Keratinocyte (primary cell): ENCODE measurements at regions not wholly inside any gene's neighbourhood (a gene's known extent, or its start where the extent isn't known, plus 50 kb on each side); places are given as distances from the start of the nearest gene placed in this dataset.

ENCODE experiments used
- DNase-seq: peaks from one replicate; pipeline ENCODE4 v3.0.0-alpha.2; 2011; ENCODE audit warnings: low read depth, missing footprints, low spot score
- FAIRE-seq: peaks from 2 replicates; lab custom pipeline; 2011; peaks lifted over from hg19 to GRCh38; lab: Jason Lieb, UNC
- H2AFZ ChIP-seq: 2 replicates; pipeline ENCODE4 v1.6.0; 2012; ENCODE audit warnings: low read length, control low read depth, inconsistent platforms; ENCODE audit not compliant: control insufficient read depth
- H3K27ac ChIP-seq: 2 replicates; pipeline ENCODE4 v1.5.1; 2011; ENCODE audit warnings: low read length; ENCODE audit not compliant: control insufficient read depth, insufficient read depth
- H3K27me3 ChIP-seq: 3 replicates; pipeline ENCODE4 v1.6.0; 2011; ENCODE audit warnings: low read length; ENCODE audit not compliant: control insufficient read depth, insufficient read depth; ENCODE audit errors: extremely low read depth
- H3K36me3 ChIP-seq, 2 experiments: 2 replicates in 1 of 2; 3 replicates in 1 of 2; pipeline ENCODE4 v1.5.1; 2011; ENCODE audit warnings: low read length in 2 of 2, mild to moderate bottlenecking in 1 of 2; ENCODE audit not compliant: control insufficient read depth in 2 of 2, insufficient read depth in 2 of 2; ENCODE audit errors: extremely low read depth in 1 of 2
- H3K4me1 ChIP-seq: 3 replicates; pipeline ENCODE4 v1.5.1; 2011; ENCODE audit warnings: low read length; ENCODE audit not compliant: control insufficient read depth, insufficient read depth; ENCODE audit errors: extremely low read depth
- H3K4me2 ChIP-seq: 3 replicates; pipeline ENCODE4 v1.6.0; 2011; ENCODE audit warnings: low read depth, low read length; ENCODE audit not compliant: control insufficient read depth, insufficient read depth; ENCODE audit errors: extremely low read depth
- H3K4me3 ChIP-seq, 3 experiments: fragments of 200-600 bp in 1 of 3; sonication (generic) in 1 of 3; 2 replicates in 2 of 3; 3 replicates in 1 of 3; pipeline ENCODE4 v1.5.1; 2011 to 2016; ENCODE audit warnings: low read length in 3 of 3, mild to moderate bottlenecking in 3 of 3, control low read depth in 2 of 3, inconsistent platforms in 1 of 3, low read depth in 1 of 3, mixed read lengths in 1 of 3, mixed run types in 1 of 3, moderate library complexity in 1 of 3; ENCODE audit not compliant: control insufficient read depth in 2 of 3, insufficient read depth in 2 of 3; ENCODE audit errors: extremely low read depth in 1 of 3
- H3K79me2 ChIP-seq: 2 replicates; pipeline ENCODE4 v1.6.0; 2012; ENCODE audit warnings: low read length; ENCODE audit not compliant: control insufficient read depth, insufficient read depth
- H3K9ac ChIP-seq: 3 replicates; pipeline ENCODE4 v1.6.0; 2011; ENCODE audit warnings: low read length; ENCODE audit not compliant: control insufficient read depth, insufficient read depth; ENCODE audit errors: extremely low read depth
- H3K9me1 ChIP-seq: 3 replicates; pipeline ENCODE4 v1.6.0; 2011; ENCODE audit warnings: low read length; ENCODE audit not compliant: control insufficient read depth, insufficient read depth; ENCODE audit errors: extremely low read depth
- H3K9me3 ChIP-seq: 2 replicates; pipeline ENCODE4 v1.5.1; 2012; ENCODE audit warnings: low read depth, low read length; ENCODE audit not compliant: control insufficient read depth
- H4K20me1 ChIP-seq: 3 replicates; pipeline ENCODE4 v1.6.0; 2011; ENCODE audit warnings: low read length; ENCODE audit not compliant: control insufficient read depth, insufficient read depth; ENCODE audit errors: extremely low read depth
- CTCF ChIP-seq, 3 experiments: IDR thresholded peaks in 1 of 3; conservative IDR thresholded peaks in 1 of 3; optimal IDR thresholded peaks in 1 of 3; 2 replicates in 2 of 3; 3 replicates in 1 of 3; pipeline versions ENCODE3 to v1.5.1; 2011; ENCODE audit warnings: low read length in 3 of 3, mild to moderate bottlenecking in 3 of 3, moderate library complexity in 2 of 3, control low read depth in 1 of 3, inconsistent platforms in 1 of 3; ENCODE audit not compliant: insufficient read depth in 2 of 3; ENCODE audit errors: extremely low read depth in 1 of 3
- EZH2 ChIP-seq: IDR thresholded peaks from one replicate; pipeline ENCODE4 v1.6.1; 2012; ENCODE audit warnings: inconsistent platforms, mild to moderate bottlenecking, low read length, moderate library complexity
- dilution Hi-C: fragments of 300-500 bp; cut with MboI; formaldehyde crosslinking; loops from one replicate; pipeline ENCODE4 v1.7.0; 2020; ENCODE audit warnings: low sequenced_read_pairs; ENCODE audit not compliant: extremely low pct_ligation_motif_present

- DNase-seq (no peak), FAIRE-seq (peak; percentile 78)
- H3K4me1 ChIP-seq, result peaks cover 12% of the 10 kb centered on the region
- TF ChIP-seq EZH2, result no peak
- no peaks in the 10 kb centered on the region for H3K9me3 ChIP-seq
- no peaks in the 10 kb centered on the region for H3K9me1 ChIP-seq
- H3K4me3 ChIP-seq, result peak overlapping the region in 1 of 3 experiments; percentile 15
- H2AFZ ChIP-seq, result peak overlapping the region; percentile 78
- dilution Hi-C loops, result no loop called here
- H3K36me3 ChIP-seq, result no peaks in the 10 kb centered on the region
- no peaks in the 10 kb centered on the region for H4K20me1 ChIP-seq
- H3K4me2 ChIP-seq, result peak overlapping the region; percentile 68
- peaks cover 3% of the 10 kb centered on the region for H3K27me3 ChIP-seq
- peak overlapping the region; percentile 37 for H3K27ac ChIP-seq
- H3K9ac ChIP-seq, result peak overlapping the region; percentile 26
- no peaks in the 10 kb centered on the region for H3K79me2 ChIP-seq
These were observed 137.6 kb upstream of the ESX1 start for GRCh38 chrX:104392350-104392749.

- peak; percentile 34 for FAIRE-seq
- Histone ChIP-seq H3K4me3 (peak overlapping the region in 1 of 3 experiments; percentile 15), H3K9ac (peak overlapping the region; percentile 26), H3K9me3 (no peaks in the 10 kb centered on the region), H3K79me2 (no peaks in the 10 kb centered on the region), H3K27me3 (peaks cover 3% of the 10 kb centered on the region), H3K36me3 (no peaks in the 10 kb centered on the region), H3K4me1 (peaks cover 12% of the 10 kb centered on the region), H3K4me2 (peak overlapping the region; percentile 68), H4K20me1 (no peaks in the 10 kb centered on the region), H3K27ac (peak overlapping the region; percentile 37), H3K9me1 (no peaks in the 10 kb centered on the region), H2AFZ (peak overlapping the region; percentile 37)
- dilution Hi-C loops, result no loop called here
- DNase-seq, result no peak
- TF ChIP-seq CTCF (optimal IDR thresholded peaks at IDR 0.05 in 1 of 3, IDR thresholded peaks at IDR 0.05 in 1 of 3, conservative IDR thresholded peaks at IDR 0.05 in 1 of 3; ENCODE audit: extremely low read depth in 1 of 3, insufficient read depth in 2 of 3, low read length in 3 of 3), result no peak
- TF ChIP-seq EZH2, result no peak
These were observed 137.2 kb upstream of the ESX1 start for GRCh38 chrX:104391906-104392305.

- dilution Hi-C loops, result no loop called here
- no peaks in the 10 kb centered on the region for H3K9me3 ChIP-seq
- H3K4me2 ChIP-seq, result peak overlapping the region; percentile 19
- no peaks in the 10 kb centered on the region for H3K79me2 ChIP-seq
- no peaks in the 10 kb centered on the region for H3K9me1 ChIP-seq
- no peaks in the 10 kb centered on the region for H3K36me3 ChIP-seq
- no peak overlapping the region for H3K27ac ChIP-seq
- TF ChIP-seq EZH2 (no peak), CTCF (optimal IDR thresholded peaks at IDR 0.05 in 1 of 3, IDR thresholded peaks at IDR 0.05 in 1 of 3, conservative IDR thresholded peaks at IDR 0.05 in 1 of 3; ENCODE audit: extremely low read depth in 1 of 3, insufficient read depth in 2 of 3, low read length in 3 of 3) (no peak)
- no peak overlapping the region for H3K4me3 ChIP-seq
- peaks cover 7% of the 10 kb centered on the region for H3K4me1 ChIP-seq
- H2AFZ ChIP-seq, result peak overlapping the region; percentile 39
- no peaks in the 10 kb centered on the region for H4K20me1 ChIP-seq
- FAIRE-seq, result peak; percentile 83
- peaks cover 8% of the 10 kb centered on the region for H3K27me3 ChIP-seq
- H3K9ac ChIP-seq, result no peak overlapping the region
- no peak for DNase-seq
These were observed 122.2 kb upstream of the ESX1 start for GRCh38 chrX:104376937-104377336.
